Mesendoderm (in vitro differentiated cells): ENCODE measurements at regions not wholly inside any gene's neighbourhood (a gene's known extent, or its start where the extent isn't known, plus 50 kb on each side); places are given as distances from the start of the nearest gene placed in this dataset.
A peak's percentile ranks its signal among the peaks of the same experiment; 100 is the strongest.
"Not testable (repeated sequence)": the region's sequence is repeated elsewhere in the genome, so short reads cannot be mapped to it uniquely, and the experiment has no call there.

Source experiments
- DNase-seq: peaks from one replicate; pipeline ENCODE4 v3.0.0; 2013
- H2AK5ac ChIP-seq: 2 replicates; pipeline ENCODE4 v1.6.1; 2013; ENCODE audit warnings: low read length, inconsistent platforms
- H2BK120ac ChIP-seq: 2 replicates; pipeline ENCODE4 v1.6.1; 2013; ENCODE audit warnings: low read depth, mild to moderate bottlenecking, low read length, moderate library complexity, mixed read lengths
- H2BK15ac ChIP-seq: replicated peaks from 2 replicates; pipeline ENCODE4 v1.6.1; 2013; ENCODE audit warnings: low read depth, mild to moderate bottlenecking, moderate library complexity
- H2BK5ac ChIP-seq: 2 replicates; pipeline ENCODE4 v1.6.1; 2013; ENCODE audit warnings: low read length, inconsistent platforms
- H3K18ac ChIP-seq: 2 replicates; pipeline ENCODE4 v1.6.1; 2013; ENCODE audit warnings: mild to moderate bottlenecking, low read length, mixed read lengths
- H3K23ac ChIP-seq: one replicate; pipeline ENCODE4 v1.6.1; 2013; ENCODE audit warnings: low read length
- H3K27ac ChIP-seq: 2 replicates; pipeline ENCODE4 v1.5.1; 2013; ENCODE audit warnings: low read depth, mild to moderate bottlenecking, inconsistent platforms, low read length, moderate library complexity
- H3K27me3 ChIP-seq: 2 replicates; pipeline ENCODE4 v1.6.1; 2013; ENCODE audit warnings: low read length, control low read depth, mild to moderate bottlenecking, inconsistent platforms; ENCODE audit not compliant: insufficient read depth, poor library complexity
- H3K36me3 ChIP-seq: 2 replicates; pipeline ENCODE4 v1.6.1; 2013; ENCODE audit warnings: low read length, inconsistent platforms; ENCODE audit not compliant: control insufficient read depth, insufficient read depth
- H3K4ac ChIP-seq: one replicate; pipeline ENCODE4 v1.6.1; 2013; ENCODE audit warnings: low read depth, mild to moderate bottlenecking, low read length, moderate library complexity
- H3K4me1 ChIP-seq: 2 replicates; pipeline ENCODE4 v1.6.1; 2013; ENCODE audit warnings: low read depth, low read length, inconsistent platforms; ENCODE audit not compliant: control insufficient read depth
- H3K4me2 ChIP-seq: 2 replicates; pipeline ENCODE4 v1.6.1; 2013; ENCODE audit warnings: low read length
- H3K4me3 ChIP-seq: 2 replicates; pipeline ENCODE4 v1.5.1; 2013; ENCODE audit warnings: mild to moderate bottlenecking, low read length
- H3K56ac ChIP-seq: one replicate; pipeline ENCODE4 v1.6.1; 2013; ENCODE audit warnings: low read length
- H3K79me1 ChIP-seq: 2 replicates; pipeline ENCODE4 v1.6.1; 2013; ENCODE audit warnings: low read length, inconsistent platforms
- H3K79me2 ChIP-seq: 2 replicates; pipeline ENCODE4 v1.6.1; 2013; ENCODE audit warnings: mild to moderate bottlenecking, low read length; ENCODE audit not compliant: control insufficient read depth, insufficient read depth
- H3K9ac ChIP-seq: 2 replicates; pipeline ENCODE4 v1.6.1; 2013; ENCODE audit warnings: low read length, inconsistent platforms
- H4K5ac ChIP-seq: one replicate; pipeline ENCODE4 v1.6.1; 2013; ENCODE audit warnings: low read length
- H4K8ac ChIP-seq: one replicate; pipeline ENCODE4 v1.6.1; 2013; ENCODE audit warnings: low read depth, mild to moderate bottlenecking, control low read depth, low read length, moderate library complexity
- WGBS: extraction: QIAGEN DNeasy Blood & Tissue Kit; methylation state at CpG from one replicate; pipeline ENCODE4 v1.1.7; 2013; ENCODE audit warnings: low lambda C conversion rate, missing lambda C conversion rate; ENCODE audit not compliant: insufficient coverage; ENCODE audit errors: extremely low coverage; 5-methylcytosine and 5-hydroxymethylcytosine counted together

- H3K4me2 ChIP-seq, result no peak overlapping the region
- no peak overlapping the region for H3K56ac ChIP-seq
- no peak overlapping the region for H3K18ac ChIP-seq
- H3K9ac ChIP-seq, result no peak overlapping the region
- no peak overlapping the region for H2BK120ac ChIP-seq
- no peak overlapping the region for H2AK5ac ChIP-seq
- H3K23ac ChIP-seq, result no peak overlapping the region
- no peak overlapping the region for H4K5ac ChIP-seq
- H3K4me3 ChIP-seq, result no peak overlapping the region
- no peak overlapping the region for H2BK5ac ChIP-seq
- H3K27ac ChIP-seq, result no peak overlapping the region
- no peak overlapping the region for H2BK15ac ChIP-seq
- no CpG with 5 or more reads among the region's 4 CpGs for WGBS
- no peaks in the 10 kb centered on the region for H3K27me3 ChIP-seq
- H4K8ac ChIP-seq, result no peak overlapping the region
- no peaks in the 10 kb centered on the region for H3K79me2 ChIP-seq
- peak; percentile 40 for DNase-seq
- H3K79me1 ChIP-seq, result no peaks in the 10 kb centered on the region
- no peak overlapping the region for H3K4ac ChIP-seq
- no peaks in the 10 kb centered on the region for H3K4me1 ChIP-seq
- H3K36me3 ChIP-seq, result no peaks in the 10 kb centered on the region
Measured at GRCh38 chr1:168833801-168834224, 104.8 kb upstream of the DPT start.

- no peaks in the 10 kb centered on the region for H3K36me3 ChIP-seq
- H3K4ac ChIP-seq, result no peak overlapping the region
- no peak overlapping the region for H3K18ac ChIP-seq
- no peak overlapping the region for H2BK5ac ChIP-seq
- WGBS, result no CpG with 5 or more reads among the region's 2 CpGs
- H3K79me2 ChIP-seq, result no peaks in the 10 kb centered on the region
- H4K5ac ChIP-seq, result no peak overlapping the region
- H3K9ac ChIP-seq, result no peak overlapping the region
- no peak overlapping the region for H3K27ac ChIP-seq
- H3K27me3 ChIP-seq, result no peaks in the 10 kb centered on the region
- DNase-seq, result no peak
- H3K4me1 ChIP-seq, result no peaks in the 10 kb centered on the region
- no peak overlapping the region for H4K8ac ChIP-seq
- H2BK120ac ChIP-seq, result no peak overlapping the region
- H2AK5ac ChIP-seq, result no peak overlapping the region
- H3K23ac ChIP-seq, result no peak overlapping the region
- no peak overlapping the region for H3K4me2 ChIP-seq
- no peaks in the 10 kb centered on the region for H3K79me1 ChIP-seq
- no peak overlapping the region for H3K56ac ChIP-seq
- H3K4me3 ChIP-seq, result no peak overlapping the region
- no peak overlapping the region for H2BK15ac ChIP-seq
Measured at GRCh38 chr1:168834225-168834872, 105.3 kb upstream of the DPT start.

- H2BK5ac ChIP-seq, result no peak overlapping the region
- no peak overlapping the region for H4K8ac ChIP-seq
- H3K36me3 ChIP-seq, result no peaks in the 10 kb centered on the region
- no peak overlapping the region for H2AK5ac ChIP-seq
- no peak overlapping the region for H4K5ac ChIP-seq
- no peak overlapping the region for H3K4ac ChIP-seq
- no peaks in the 10 kb centered on the region for H3K27me3 ChIP-seq
- no peak overlapping the region for H2BK120ac ChIP-seq
- no peaks in the 10 kb centered on the region for H3K4me1 ChIP-seq
- no peak for DNase-seq
- no peaks in the 10 kb centered on the region for H3K79me2 ChIP-seq
- H3K27ac ChIP-seq, result no peak overlapping the region
- H3K4me2 ChIP-seq, result no peak overlapping the region
- H2BK15ac ChIP-seq, result no peak overlapping the region
- H3K18ac ChIP-seq, result no peak overlapping the region
- H3K56ac ChIP-seq, result no peak overlapping the region
- H3K79me1 ChIP-seq, result no peaks in the 10 kb centered on the region
- H3K23ac ChIP-seq, result no peak overlapping the region
- no CpG with 5 or more reads among the region's 1 CpG for WGBS
- H3K9ac ChIP-seq, result no peak overlapping the region
- H3K4me3 ChIP-seq, result no peak overlapping the region
Measured at GRCh38 chr1:168835176-168835575, 106.2 kb upstream of the DPT start.

- no peak overlapping the region for H4K8ac ChIP-seq
- H3K23ac ChIP-seq, result no peak overlapping the region
- no peaks in the 10 kb centered on the region for H3K36me3 ChIP-seq
- H3K4me1 ChIP-seq, result no peaks in the 10 kb centered on the region
- no peak overlapping the region for H3K27ac ChIP-seq
- no peaks in the 10 kb centered on the region for H3K79me1 ChIP-seq
- no peaks in the 10 kb centered on the region for H3K27me3 ChIP-seq
- no peak overlapping the region for H3K18ac ChIP-seq
- H2BK120ac ChIP-seq, result no peak overlapping the region
- no peak overlapping the region for H4K5ac ChIP-seq
- no CpG with 5 or more reads among the region's 2 CpGs for WGBS
- H3K4me3 ChIP-seq, result no peak overlapping the region
- H2BK5ac ChIP-seq, result no peak overlapping the region
- H3K4ac ChIP-seq, result no peak overlapping the region
- H3K4me2 ChIP-seq, result no peak overlapping the region
- H3K79me2 ChIP-seq, result no peaks in the 10 kb centered on the region
- H2AK5ac ChIP-seq, result no peak overlapping the region
- H3K56ac ChIP-seq, result no peak overlapping the region
- no peak overlapping the region for H2BK15ac ChIP-seq
- no peak overlapping the region for H3K9ac ChIP-seq
- no peak for DNase-seq
Measured at GRCh38 chr1:168835791-168836190, 106.8 kb upstream of the DPT start.

- Histone ChIP-seq H3K23ac (no peak overlapping the region), H2AK5ac (no peak overlapping the region), H3K4me2 (no peak overlapping the region), H3K36me3 (no peaks in the 10 kb centered on the region), H4K8ac (no peak overlapping the region), H2BK5ac (no peak overlapping the region), H3K79me1 (no peaks in the 10 kb centered on the region), H3K27me3 (no peaks in the 10 kb centered on the region), H3K4ac (no peak overlapping the region), H3K79me2 (no peaks in the 10 kb centered on the region), H2BK15ac (no peak overlapping the region), H4K5ac (no peak overlapping the region), H3K9ac (no peak overlapping the region), H3K56ac (no peak overlapping the region), H3K4me1 (no peaks in the 10 kb centered on the region), H3K18ac (no peak overlapping the region), H3K27ac (no peak overlapping the region), H2BK120ac (no peak overlapping the region), H3K4me3 (no peak overlapping the region)
- no peak for DNase-seq
- no CpG with 5 or more reads among the region's 3 CpGs for WGBS
Measured at GRCh38 chr1:168836469-168836868, 107.5 kb upstream of the DPT start.

GRCh38 chr1:168837230-168837629 is 108.2 kb upstream of the DPT start:
- H4K8ac ChIP-seq, H3K79me2 ChIP-seq, H3K36me3 ChIP-seq, H2BK5ac ChIP-seq, H3K27me3 ChIP-seq, H3K56ac ChIP-seq, H3K4me2 ChIP-seq, DNase-seq, H3K18ac ChIP-seq, H3K4me3 ChIP-seq, H2BK15ac ChIP-seq, H3K27ac ChIP-seq, H3K9ac ChIP-seq, H3K4me1 ChIP-seq, H2BK120ac ChIP-seq, H2AK5ac ChIP-seq, H3K4ac ChIP-seq, H3K23ac ChIP-seq, H4K5ac ChIP-seq, H3K79me1 ChIP-seq: not testable (repeated sequence)
- WGBS, result no CpG with 5 or more reads among the region's 30 CpGs
